Bronchial epithelial cell (primary cell): ENCODE measurements at regions not wholly inside any gene's neighbourhood (a gene's known extent, or its start where the extent isn't known, plus 50 kb on each side); places are given as distances from the start of the nearest gene placed in this dataset.
A peak's percentile ranks its signal among the peaks of the same experiment; 100 is the strongest.

ENCODE experiments used
- DNase-seq: peaks from one replicate; pipeline ENCODE4 v3.0.0-alpha.2; 2010; ENCODE audit warnings: low read depth
- FAIRE-seq: peaks from 2 replicates; lab custom pipeline; 2011; peaks lifted over from hg19 to GRCh38; lab: Jason Lieb, UNC
- H3K27me3 ChIP-seq: 2 replicates; pipeline ENCODE4 v1.5.1; 2011; ENCODE audit warnings: low read length; ENCODE audit not compliant: control insufficient read depth, insufficient read depth
- H3K36me3 ChIP-seq: 2 replicates; pipeline ENCODE4 v1.5.1; 2011; ENCODE audit warnings: low read length; ENCODE audit not compliant: control insufficient read depth, insufficient read depth
- H3K4me3 ChIP-seq: 2 replicates; pipeline ENCODE4 v1.5.1; 2011; ENCODE audit warnings: mild to moderate bottlenecking, low read depth, low read length, control low read depth
- CTCF ChIP-seq: IDR thresholded peaks from 2 replicates; pipeline ENCODE4 v1.5.1; 2011; ENCODE audit warnings: mild to moderate bottlenecking, moderate library complexity, low read length, control low read depth, inconsistent platforms; ENCODE audit not compliant: insufficient read depth, severe bottlenecking

- no peak for TF ChIP-seq CTCF
- FAIRE-seq (no peak), DNase-seq (peak; percentile 61)
- H3K36me3 ChIP-seq = no peaks in the 10 kb centered on the region
- no peak overlapping the region for H3K4me3 ChIP-seq
- H3K27me3 ChIP-seq = no peaks in the 10 kb centered on the region
These were observed 306.7 kb downstream of the NPHP4 start for GRCh38 chr1:5685446-5686040.

- Histone ChIP-seq H3K4me3 (no peak overlapping the region), H3K36me3 (no peaks in the 10 kb centered on the region), H3K27me3 (no peaks in the 10 kb centered on the region)
- DNase-seq (no peak), FAIRE-seq (no peak)
- TF ChIP-seq CTCF = no peak
These were observed 307.4 kb downstream of the NPHP4 start for GRCh38 chr1:5684791-5685190.

GRCh38 chr1:5683446-5683845 lies 308.8 kb downstream of the NPHP4 start:
- DNase-seq = peak; percentile 55
- no peak for TF ChIP-seq CTCF
- H3K4me3 ChIP-seq = no peak overlapping the region
- no peaks in the 10 kb centered on the region for H3K36me3 ChIP-seq
- no peaks in the 10 kb centered on the region for H3K27me3 ChIP-seq
- no peak for FAIRE-seq

- TF ChIP-seq CTCF = no peak
- FAIRE-seq (no peak), DNase-seq (no peak)
- H3K4me3 ChIP-seq = no peak overlapping the region
- no peaks in the 10 kb centered on the region for H3K36me3 ChIP-seq
- no peaks in the 10 kb centered on the region for H3K27me3 ChIP-seq
These were observed 309.5 kb downstream of the NPHP4 start for GRCh38 chr1:5682626-5683225.

GRCh38 chr1:5681654-5682053 lies 310.6 kb downstream of the NPHP4 start:
- Histone ChIP-seq H3K4me3 (no peak overlapping the region), H3K27me3 (no peaks in the 10 kb centered on the region), H3K36me3 (no peaks in the 10 kb centered on the region)
- FAIRE-seq (no peak), DNase-seq (no peak)
- no peak for TF ChIP-seq CTCF

- no peak overlapping the region for H3K4me3 ChIP-seq
- DNase-seq (no peak), FAIRE-seq (no peak)
- no peak for TF ChIP-seq CTCF
- H3K36me3 ChIP-seq = no peaks in the 10 kb centered on the region
- no peaks in the 10 kb centered on the region for H3K27me3 ChIP-seq
These were observed 311.6 kb downstream of the NPHP4 start for GRCh38 chr1:5680600-5680999.
